Subcutaneous abdominal adipose tissue (tissue), 5 donors: ENCODE measurements at regions not wholly inside any gene's neighbourhood (a gene's known extent, or its start where the extent isn't known, plus 50 kb on each side); places are given as distances from the start of the nearest gene placed in this dataset.

Experiments
- H3K27ac ChIP-seq: one replicate; pipeline ENCODE4 v1.7.0; 2013; ENCODE audit warnings: low read depth, mild to moderate bottlenecking, inconsistent platforms, low read length, moderate library complexity
- H3K27me3 ChIP-seq, 5 donors: one replicate each; pipeline ENCODE4 v1.7.0; 2013; ENCODE audit warnings: low read length in 5 of 5, inconsistent platforms in 1 of 5; ENCODE audit not compliant: control insufficient read depth in 5 of 5, insufficient read depth in 4 of 5
- H3K36me3 ChIP-seq, 5 donors: one replicate each; pipeline ENCODE4 v1.7.0; 2013; ENCODE audit warnings: low read length in 5 of 5; ENCODE audit not compliant: control insufficient read depth in 5 of 5, insufficient read depth in 5 of 5
- H3K4me1 ChIP-seq, 5 donors: one replicate each; pipeline ENCODE4 v1.7.0; 2013; ENCODE audit warnings: low read length in 5 of 5, mild to moderate bottlenecking in 3 of 5, moderate library complexity in 1 of 5; ENCODE audit not compliant: control insufficient read depth in 5 of 5, insufficient read depth in 5 of 5
- H3K4me3 ChIP-seq, 5 donors: one replicate each; pipeline ENCODE4 v1.7.0; 2013; ENCODE audit warnings: low read length in 5 of 5, low read depth in 1 of 5
- H3K9ac ChIP-seq, 5 donors: one replicate each; pipeline ENCODE4 v1.7.0; 2013; ENCODE audit warnings: low read length in 5 of 5, mild to moderate bottlenecking in 4 of 5, moderate library complexity in 3 of 5
- H3K9me3 ChIP-seq, 5 donors: one replicate each; pipeline ENCODE4 v1.7.0; 2013; ENCODE audit warnings: low read length in 5 of 5; ENCODE audit not compliant: control insufficient read depth in 5 of 5
- donor health status: healthy.
- donor health status: healthy.
- donor health status: healthy.
- donor health status: healthy.
- donor health status: healthy.

DNA sequence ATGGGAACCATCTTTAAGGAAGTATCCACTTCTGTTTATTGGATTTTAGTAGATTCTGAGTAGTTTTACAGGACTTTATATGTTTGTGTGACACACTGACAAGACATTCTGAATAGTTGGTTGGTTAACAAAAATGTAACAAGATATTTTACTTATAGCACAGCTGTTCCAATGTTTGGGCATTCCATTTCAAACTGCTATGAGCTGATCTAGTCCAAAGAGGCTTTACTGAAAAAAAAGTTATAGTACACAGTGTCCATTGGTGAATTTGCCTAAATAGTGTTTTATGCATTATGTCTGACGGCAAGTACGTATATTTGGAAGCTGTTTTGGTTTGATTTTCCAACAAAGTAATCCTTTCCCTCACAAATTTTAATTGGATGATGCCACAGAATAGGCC is 99.1 kb downstream of the SAMD9 start:
- Histone ChIP-seq H3K27ac (no peak overlapping the region), H3K4me1 (peaks cover 0 to 26% (median 4%) of the 10 kb centered on the region in 5 donors)

GRCh38 chr7:93016681-93017381 is 100.9 kb downstream of the SAMD9 start:
- Histone ChIP-seq H3K9ac (peak overlapping the region in 1 of 5 donors; percentile 11), H3K4me3 (no peak overlapping the region), H3K4me1 (peaks cover 0 to 26% (median 4%) of the 10 kb centered on the region in 5 donors), H3K27ac (no peak overlapping the region), H3K27me3 (no peaks in the 10 kb centered on the region), H3K36me3 (no peaks in the 10 kb centered on the region), H3K9me3 (no peaks in the 10 kb centered on the region)

More for the DNA sequence above, 99.1 kb downstream of the SAMD9 start:
- Histone ChIP-seq H3K4me3 (no peak overlapping the region), H3K9ac (no peak overlapping the region), H3K9me3 (peaks cover 0 to 3% (median 0%) of the 10 kb centered on the region in 5 donors), H3K27me3 (no peaks in the 10 kb centered on the region), H3K36me3 (no peaks in the 10 kb centered on the region)

DNA sequence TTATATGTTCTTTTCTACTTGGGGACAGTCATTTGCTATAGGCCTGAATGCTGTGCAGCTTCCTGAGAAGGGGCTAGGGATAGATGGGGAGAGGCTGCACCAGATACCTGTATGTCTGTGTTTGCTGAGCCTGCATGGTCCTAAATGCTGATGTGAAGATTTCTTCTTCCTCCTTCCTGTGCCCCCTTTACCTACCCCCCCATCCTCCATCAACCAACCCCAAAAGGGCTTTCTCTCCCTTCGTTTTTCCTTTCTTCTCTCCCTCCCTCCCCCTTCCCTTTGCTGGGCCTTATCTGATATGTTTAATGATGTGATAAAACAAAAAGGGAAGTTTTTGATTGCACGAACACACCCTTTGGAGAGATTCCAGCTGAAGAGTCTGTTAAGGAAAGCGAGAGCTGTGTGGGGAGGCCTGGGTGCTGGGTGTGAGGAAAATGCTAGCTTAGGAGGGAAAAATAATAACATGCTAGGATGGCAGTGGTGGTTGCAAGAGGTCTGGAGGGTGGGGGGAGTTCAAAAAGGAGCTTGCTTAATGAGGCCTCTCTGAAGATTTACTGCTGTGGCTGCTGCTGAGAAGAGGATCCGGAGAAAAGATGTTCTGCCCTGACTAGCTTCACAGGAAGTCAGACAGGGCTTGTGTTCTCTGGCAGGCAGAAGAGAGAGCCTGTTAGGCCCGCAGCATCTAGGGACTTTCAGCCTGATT is 101.8 kb downstream of the SAMD9 start:
- no peak overlapping the region for H3K4me3 ChIP-seq
- H3K36me3 ChIP-seq = no peaks in the 10 kb centered on the region
- no peak overlapping the region for H3K27ac ChIP-seq
- peak overlapping the region in 1 of 5 donors; percentile 11 for H3K9ac ChIP-seq
- peaks cover 0 to 26% (median 4%) of the 10 kb centered on the region in 5 donors for H3K4me1 ChIP-seq
- H3K27me3 ChIP-seq = no peaks in the 10 kb centered on the region
- no peaks in the 10 kb centered on the region for H3K9me3 ChIP-seq

- no peaks in the 10 kb centered on the region for H3K9me3 ChIP-seq
- H3K4me1 ChIP-seq = peaks cover 0 to 26% (median 4%) of the 10 kb centered on the region in 5 donors
- no peak overlapping the region for H3K9ac ChIP-seq
- no peaks in the 10 kb centered on the region for H3K27me3 ChIP-seq
- H3K27ac ChIP-seq = no peak overlapping the region
- H3K4me3 ChIP-seq = no peak overlapping the region
- H3K36me3 ChIP-seq = no peaks in the 10 kb centered on the region
These were observed 102.5 kb downstream of the SAMD9 start for GRCh38 chr7:93015101-93015778.

DNA sequence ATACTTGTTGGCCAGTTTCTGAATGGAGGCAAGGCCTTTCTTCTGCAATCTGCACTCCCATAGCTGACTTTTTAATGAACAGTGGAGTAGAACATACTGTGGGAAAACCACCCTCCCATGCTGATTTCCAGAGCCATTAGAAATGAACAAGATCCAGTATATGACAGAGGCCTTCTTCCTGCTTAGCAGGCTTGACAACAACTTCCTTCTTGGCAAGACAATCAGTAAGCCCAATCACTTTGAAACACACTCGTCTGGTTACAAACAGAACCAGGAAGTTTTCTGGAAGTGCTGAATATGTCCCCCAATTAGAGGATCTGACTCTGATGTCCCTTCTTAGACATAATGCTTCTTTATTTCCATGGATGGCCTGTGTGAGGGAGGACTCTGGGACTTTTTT is 103.4 kb downstream of the SAMD9 start:
- Histone ChIP-seq H3K36me3 (no peaks in the 10 kb centered on the region), H3K27ac (no peak overlapping the region), H3K27me3 (no peaks in the 10 kb centered on the region), H3K4me1 (peaks cover 0 to 26% (median 4%) of the 10 kb centered on the region in 5 donors), H3K4me3 (no peak overlapping the region), H3K9ac (no peak overlapping the region), H3K9me3 (no peaks in the 10 kb centered on the region)

DNA sequence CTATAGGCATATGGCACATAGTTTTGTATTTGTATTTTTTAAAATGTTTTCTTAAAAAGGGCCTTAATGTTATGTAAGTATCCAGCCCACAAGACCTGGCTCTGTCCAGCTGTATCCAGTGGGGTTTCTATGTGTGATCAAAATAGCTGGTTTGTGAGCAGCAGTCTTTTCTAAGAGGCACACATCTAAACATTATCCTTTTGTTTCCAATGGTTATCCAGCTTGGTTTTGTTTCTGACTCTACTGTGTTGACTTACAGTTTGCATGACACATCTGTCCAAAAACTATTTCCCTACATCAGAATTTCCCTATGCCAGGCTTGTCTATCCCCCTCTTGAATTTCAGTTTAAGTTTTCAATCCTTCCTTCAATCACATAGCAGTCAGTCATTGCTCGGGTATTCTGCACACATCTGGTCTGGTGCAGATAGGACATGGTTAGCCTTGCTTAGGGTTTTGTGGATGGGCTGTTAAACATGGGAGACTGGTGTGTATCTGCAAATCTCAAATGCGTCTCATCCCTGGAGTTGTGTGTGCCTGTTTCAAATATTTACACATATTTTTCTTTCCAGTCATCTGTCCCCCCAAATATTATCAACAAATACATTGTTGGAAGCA is 104.2 kb downstream of the SAMD9 start:
- H3K36me3 ChIP-seq = no peaks in the 10 kb centered on the region
- no peak overlapping the region for H3K9ac ChIP-seq
- no peaks in the 10 kb centered on the region for H3K27me3 ChIP-seq
- no peak overlapping the region for H3K4me3 ChIP-seq
- no peaks in the 10 kb centered on the region for H3K9me3 ChIP-seq
- H3K27ac ChIP-seq = no peak overlapping the region
- H3K4me1 ChIP-seq = peaks cover 0 to 26% (median 4%) of the 10 kb centered on the region in 5 donors

DNA sequence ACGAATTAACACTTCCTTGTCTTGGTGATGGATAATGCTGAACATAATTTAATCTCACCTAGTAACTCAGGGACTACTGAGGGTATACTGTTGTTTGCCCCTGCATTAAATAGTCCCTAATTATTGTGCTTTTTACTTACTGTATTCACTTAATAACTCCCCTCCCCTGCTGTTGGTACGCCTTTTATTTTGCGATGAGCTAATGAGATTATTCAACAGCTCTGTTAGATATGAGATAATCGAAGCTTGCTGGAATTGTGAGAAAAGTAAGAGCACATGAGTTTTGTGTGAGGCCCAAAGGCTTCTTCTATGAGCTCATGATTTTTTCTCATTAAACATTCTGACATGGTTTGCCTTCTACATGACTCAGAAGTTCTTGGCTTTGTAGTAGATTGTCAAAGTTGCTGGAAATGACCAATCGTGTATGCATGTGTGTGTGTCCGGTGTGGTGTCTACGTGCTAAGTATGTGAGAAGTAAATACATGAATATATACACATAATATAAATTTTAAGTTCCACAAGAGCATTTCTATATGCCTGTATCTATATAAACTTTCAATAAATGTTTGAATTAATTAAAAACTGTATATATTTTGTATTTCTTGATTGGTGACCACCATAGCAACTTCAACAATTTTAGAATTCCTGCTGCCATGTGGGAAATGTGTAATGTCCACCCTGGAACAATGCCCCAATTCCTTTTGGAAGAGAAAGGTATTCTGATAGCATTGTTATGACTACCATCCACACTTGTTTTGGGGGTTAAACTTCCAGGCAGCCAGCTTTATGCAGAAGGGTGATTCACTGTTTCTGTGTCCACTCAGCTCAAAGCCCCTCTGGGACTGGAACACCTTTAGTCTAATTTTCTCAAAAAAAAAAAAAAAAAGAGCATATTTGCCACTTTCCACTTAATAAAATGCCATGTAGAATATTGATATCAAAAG is 106.2 kb downstream of the SAMD9 start:
- no peaks in the 10 kb centered on the region for H3K9me3 ChIP-seq
- H3K27ac ChIP-seq = no peak overlapping the region
- H3K36me3 ChIP-seq = no peaks in the 10 kb centered on the region
- H3K27me3 ChIP-seq = no peaks in the 10 kb centered on the region
- H3K4me1 ChIP-seq = peaks cover 0 to 22% (median 3%) of the 10 kb centered on the region in 5 donors
- H3K4me3 ChIP-seq = no peak overlapping the region
- no peak overlapping the region for H3K9ac ChIP-seq

DNA sequence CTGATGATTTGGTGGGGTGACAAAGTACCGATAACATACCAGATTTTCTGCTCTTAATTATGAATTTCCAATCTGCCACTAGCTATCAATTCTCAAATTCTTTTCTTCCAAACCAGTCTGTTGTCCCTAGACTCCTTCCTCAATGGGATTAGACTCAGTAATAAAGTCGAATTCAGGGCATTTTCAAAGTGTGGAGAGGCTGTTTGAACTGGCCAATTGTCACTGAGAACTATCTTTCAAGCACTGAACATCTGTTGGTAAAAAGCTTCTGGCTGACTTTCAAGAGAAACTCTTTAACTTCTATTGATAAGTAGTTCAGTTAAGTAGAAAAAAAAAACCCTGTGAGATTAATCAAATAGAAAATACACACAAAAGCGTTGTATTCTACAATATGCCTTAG is 108.9 kb downstream of the SAMD9 start:
- Histone ChIP-seq H3K27me3 (peaks cover 0 to 2% (median 0%) of the 10 kb centered on the region in 5 donors), H3K27ac (no peak overlapping the region), H3K4me1 (no peaks in the 10 kb centered on the region), H3K4me3 (no peak overlapping the region), H3K9ac (no peak overlapping the region), H3K9me3 (no peaks in the 10 kb centered on the region), H3K36me3 (no peaks in the 10 kb centered on the region)

- H3K27ac ChIP-seq = no peak overlapping the region
- no peak overlapping the region for H3K9ac ChIP-seq
- H3K27me3 ChIP-seq = peaks cover 0 to 2% (median 0%) of the 10 kb centered on the region in 5 donors
- no peaks in the 10 kb centered on the region for H3K36me3 ChIP-seq
- H3K4me3 ChIP-seq = no peak overlapping the region
- H3K9me3 ChIP-seq = no peaks in the 10 kb centered on the region
- no peaks in the 10 kb centered on the region for H3K4me1 ChIP-seq
These were observed 111.2 kb downstream of the SAMD9 start for GRCh38 chr7:93006480-93007095.
